GM19395 (cell line): ENCODE measurements at regions not wholly inside any gene's neighbourhood (a gene's known extent, or its start where the extent isn't known, plus 50 kb on each side); places are given as distances from the start of the nearest gene placed in this dataset.
"Not testable (repeated sequence)": the region's sequence is repeated elsewhere in the genome, so short reads cannot be mapped to it uniquely, and the experiment has no call there.

ENCODE experiments used
- ATAC-seq: cut with Tn5 transposase; IDR thresholded peaks from one replicate; pipeline ENCODE4 v1.9.1; 2021; ENCODE audit warnings: mild to moderate bottlenecking, moderate library complexity; ENCODE audit not compliant: unreplicated experiment

- ATAC-seq = not testable (repeated sequence)
Observed at GRCh38 chr21:6130734-6131133, 4390.6 kb upstream of the TPTE start.

GRCh38 chr21:6133373-6133772 is 4388.0 kb upstream of the TPTE start:
- not testable (repeated sequence) for ATAC-seq

- not testable (repeated sequence) for ATAC-seq
Observed at GRCh38 chr21:6133852-6134630, 4387.3 kb upstream of the TPTE start.

GRCh38 chr21:6136732-6137131 is 4384.7 kb upstream of the TPTE start:
- ATAC-seq = not testable (repeated sequence)

- not testable (repeated sequence) for ATAC-seq
Observed at GRCh38 chr21:6138244-6139136, 4382.9 kb upstream of the TPTE start.

- ATAC-seq = not testable (repeated sequence)
Observed at GRCh38 chr21:6139331-6139730, 4382.1 kb upstream of the TPTE start.

- not testable (repeated sequence) for ATAC-seq
Observed at GRCh38 chr21:6139862-6140261, 4381.5 kb upstream of the TPTE start.

GRCh38 chr21:6140467-6141137 is 4380.8 kb upstream of the TPTE start:
- ATAC-seq = not testable (repeated sequence)

GRCh38 chr21:6141138-6141474 is 4380.3 kb upstream of the TPTE start:
- not testable (repeated sequence) for ATAC-seq

GRCh38 chr21:6153154-6153553 is 4368.2 kb upstream of the TPTE start:
- not testable (repeated sequence) for ATAC-seq

GRCh38 chr21:6154524-6155320 is 4366.7 kb upstream of the TPTE start:
- not testable (repeated sequence) for ATAC-seq

- not testable (repeated sequence) for ATAC-seq
Observed at GRCh38 chr21:6156712-6157389, 4364.5 kb upstream of the TPTE start.

GRCh38 chr21:6157515-6157914 is 4363.9 kb upstream of the TPTE start:
- ATAC-seq = not testable (repeated sequence)

GRCh38 chr21:6158171-6158570 is 4363.2 kb upstream of the TPTE start:
- not testable (repeated sequence) for ATAC-seq
